ENCODE measurements at regions not wholly inside any gene's neighbourhood (a gene's known extent, or its start where the extent isn't known, plus 50 kb on each side); places are given as distances from the start of the nearest gene placed in this dataset.

DNA sequence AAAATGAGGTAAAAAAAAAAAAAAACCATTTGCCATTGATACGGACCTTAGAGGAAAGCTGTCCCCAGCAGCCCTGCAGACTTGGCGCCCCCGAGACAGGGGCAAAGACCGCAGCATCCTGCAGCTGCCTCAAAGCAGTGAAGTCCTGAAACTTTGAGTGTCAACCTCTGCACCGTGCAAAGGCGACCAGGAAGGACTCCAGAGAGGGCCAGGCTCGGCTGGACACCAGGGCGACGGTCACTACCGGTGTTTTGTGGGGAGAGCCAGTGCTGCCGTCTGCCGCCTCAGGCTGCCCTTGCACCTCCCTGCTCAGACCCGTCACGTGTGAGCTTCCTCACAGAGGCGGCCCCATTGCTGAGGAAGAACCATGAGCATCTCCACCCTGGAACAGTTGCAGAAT, 146.7 kb upstream of the SPACA7 start:
- TF ChIP-seq, protein P1, sequence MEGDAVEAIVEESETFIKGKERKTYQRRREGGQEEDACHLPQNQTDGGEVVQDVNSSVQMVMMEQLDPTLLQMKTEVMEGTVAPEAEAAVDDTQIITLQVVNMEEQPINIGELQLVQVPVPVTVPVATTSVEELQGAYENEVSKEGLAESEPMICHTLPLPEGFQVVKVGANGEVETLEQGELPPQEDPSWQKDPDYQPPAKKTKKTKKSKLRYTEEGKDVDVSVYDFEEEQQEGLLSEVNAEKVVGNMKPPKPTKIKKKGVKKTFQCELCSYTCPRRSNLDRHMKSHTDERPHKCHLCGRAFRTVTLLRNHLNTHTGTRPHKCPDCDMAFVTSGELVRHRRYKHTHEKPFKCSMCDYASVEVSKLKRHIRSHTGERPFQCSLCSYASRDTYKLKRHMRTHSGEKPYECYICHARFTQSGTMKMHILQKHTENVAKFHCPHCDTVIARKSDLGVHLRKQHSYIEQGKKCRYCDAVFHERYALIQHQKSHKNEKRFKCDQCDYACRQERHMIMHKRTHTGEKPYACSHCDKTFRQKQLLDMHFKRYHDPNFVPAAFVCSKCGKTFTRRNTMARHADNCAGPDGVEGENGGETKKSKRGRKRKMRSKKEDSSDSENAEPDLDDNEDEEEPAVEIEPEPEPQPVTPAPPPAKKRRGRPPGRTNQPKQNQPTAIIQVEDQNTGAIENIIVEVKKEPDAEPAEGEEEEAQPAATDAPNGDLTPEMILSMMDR (IDR thresholded peaks at IDR 0.05): no peak
- no peak for TF ChIP-seq POLR2A (IDR thresholded peaks at IDR 0.05)
